ENCODE measurements at regions not wholly inside any gene's neighbourhood (a gene's known extent, or its start where the extent isn't known, plus 50 kb on each side); places are given as distances from the start of the nearest gene placed in this dataset.

- no peaks in the 10 kb centered on the region for H3K4me1 Mint-ChIP-seq (ENCODE audit: low read depth)
- H3K9me3 Mint-ChIP-seq: no peaks in the 10 kb centered on the region
- Histone ChIP-seq H3K36me3 (ENCODE audit: insufficient read depth, low read length) (no peaks in the 10 kb centered on the region), H3K27me3 (ENCODE audit: control insufficient read depth in 1 of 2, insufficient read depth in 2 of 2, low read length in 2 of 2) (no peaks in the 10 kb centered on the region), H3K4me3 (ENCODE audit: low read length) (no peak overlapping the region), H3K27ac (ENCODE audit: low read depth in 1 of 2, low read length in 2 of 2) (no peak overlapping the region), H3K9me3 (ENCODE audit: control insufficient read depth in 1 of 2, insufficient read depth in 1 of 2, low read length in 2 of 2) (no peaks in the 10 kb centered on the region), H3K4me1 (ENCODE audit: insufficient read depth, low read length) (no peaks in the 10 kb centered on the region)
- no peak for DNase-seq
- ChIA-PET CTCF (no interaction called here), POLR2A (no interaction called here)
- intact Hi-C loops (cut with DNase I, micrococcal nuclease): no loop called here
- H3K36me3 Mint-ChIP-seq (ENCODE audit: low read depth): no peaks in the 10 kb centered on the region
- H3K27me3 Mint-ChIP-seq: peaks cover 4% of the 10 kb centered on the region
- H3K4me3 Mint-ChIP-seq: no peak overlapping the region
- H3K27ac Mint-ChIP-seq: no peak overlapping the region
- no peak for ATAC-seq (ENCODE audit: poor library complexity)
- TF ChIP-seq CTCF (IDR thresholded peaks at IDR 0.05): no peak
These were observed 180.9 kb upstream of the PLXNA2 start for GRCh38 chr1:208425096-208425495.

DNA sequence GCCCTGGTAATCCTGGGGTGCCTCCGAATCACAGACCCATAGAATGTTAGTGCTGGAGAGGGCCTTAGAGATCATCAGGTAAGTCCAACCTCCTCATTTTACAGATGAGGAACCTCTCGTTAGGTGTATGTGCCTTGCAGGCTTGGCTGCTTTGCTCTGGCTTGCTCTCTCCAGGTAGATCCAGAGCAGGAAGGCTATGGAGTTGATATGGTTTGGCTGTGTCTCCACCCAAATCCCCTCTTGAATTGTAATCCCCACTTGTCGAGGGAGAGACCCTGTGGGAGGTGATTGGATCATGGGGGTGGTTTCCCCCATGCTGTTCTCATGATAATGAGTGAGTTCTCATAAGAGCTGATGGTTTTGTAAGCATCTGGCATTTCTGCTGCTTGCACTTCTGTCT, 186.0 kb upstream of the PLXNA2 start:
- no peaks in the 10 kb centered on the region for H3K36me3 ChIP-seq (ENCODE audit: insufficient read depth, low read length)
- ATAC-seq (ENCODE audit: poor library complexity): no peak
- Mint-ChIP-seq H3K27ac (no peak overlapping the region), H3K27me3 (no peaks in the 10 kb centered on the region), H3K4me3 (no peak overlapping the region), H3K4me1 (ENCODE audit: low read depth) (no peaks in the 10 kb centered on the region), H3K9me3 (no peaks in the 10 kb centered on the region), H3K36me3 (ENCODE audit: low read depth) (no peaks in the 10 kb centered on the region)
- H3K9me3 ChIP-seq (ENCODE audit: control insufficient read depth in 1 of 2, insufficient read depth in 1 of 2, low read length in 2 of 2): no peaks in the 10 kb centered on the region
- no peak for DNase-seq
- ChIA-PET POLR2A (no interaction called here), CTCF (no interaction called here)
- intact Hi-C loops (cut with DNase I, micrococcal nuclease): no loop called here
- no peak for TF ChIP-seq CTCF (IDR thresholded peaks at IDR 0.05)
- H3K27ac ChIP-seq (ENCODE audit: low read depth in 1 of 2, low read length in 2 of 2): no peak overlapping the region
- no peaks in the 10 kb centered on the region for H3K27me3 ChIP-seq (ENCODE audit: control insufficient read depth in 1 of 2, insufficient read depth in 2 of 2, low read length in 2 of 2)
- H3K4me1 ChIP-seq (ENCODE audit: insufficient read depth, low read length): no peaks in the 10 kb centered on the region
- H3K4me3 ChIP-seq (ENCODE audit: low read length): no peak overlapping the region

GRCh38 chr1:208431721-208432120, 187.5 kb upstream of the PLXNA2 start:
- Histone ChIP-seq H3K27me3 (ENCODE audit: control insufficient read depth in 1 of 2, insufficient read depth in 2 of 2, low read length in 2 of 2) (no peaks in the 10 kb centered on the region), H3K4me1 (ENCODE audit: insufficient read depth, low read length) (no peaks in the 10 kb centered on the region), H3K4me3 (ENCODE audit: low read length) (no peak overlapping the region), H3K36me3 (ENCODE audit: insufficient read depth, low read length) (no peaks in the 10 kb centered on the region), H3K9me3 (ENCODE audit: control insufficient read depth in 1 of 2, insufficient read depth in 1 of 2, low read length in 2 of 2) (no peaks in the 10 kb centered on the region), H3K27ac (ENCODE audit: low read depth in 1 of 2, low read length in 2 of 2) (no peak overlapping the region)
- ATAC-seq (ENCODE audit: poor library complexity): no peak
- no peak for DNase-seq
- Mint-ChIP-seq H3K36me3 (ENCODE audit: low read depth) (no peaks in the 10 kb centered on the region), H3K4me3 (no peak overlapping the region), H3K4me1 (ENCODE audit: low read depth) (no peaks in the 10 kb centered on the region), H3K27me3 (no peaks in the 10 kb centered on the region), H3K27ac (no peak overlapping the region), H3K9me3 (no peaks in the 10 kb centered on the region)
- ChIA-PET CTCF (no interaction called here), POLR2A (no interaction called here)
- intact Hi-C loops (cut with DNase I, micrococcal nuclease): no loop called here
- no peak for TF ChIP-seq CTCF (IDR thresholded peaks at IDR 0.05)
